SU-DHL-6 (cell line): ENCODE measurements at regions not wholly inside any gene's neighbourhood (a gene's known extent, or its start where the extent isn't known, plus 50 kb on each side); places are given as distances from the start of the nearest gene placed in this dataset.

ENCODE experiments used
- EZH2phosphoT487 ChIP-seq: fragments of 200-600 bp; sonication (generic), shearing (Covaris generic); conservative IDR thresholded peaks from 2 replicates; pipeline ENCODE4 v1.6.1; 2018; ENCODE audit warnings: mild to moderate bottlenecking, antibody characterized with exemption, low read length, moderate library complexity, mixed read lengths
- TF ChIP-seq, protein P1 (sequence below): fragments of 200-600 bp; sonication (generic); IDR thresholded peaks from one replicate; pipeline ENCODE4 v1.5.1; 2017; ENCODE audit warnings: antibody characterized with exemption, mild to moderate bottlenecking, low read length, moderate library complexity; ENCODE audit not compliant: insufficient read depth, poor library complexity, severe bottlenecking

DNA sequence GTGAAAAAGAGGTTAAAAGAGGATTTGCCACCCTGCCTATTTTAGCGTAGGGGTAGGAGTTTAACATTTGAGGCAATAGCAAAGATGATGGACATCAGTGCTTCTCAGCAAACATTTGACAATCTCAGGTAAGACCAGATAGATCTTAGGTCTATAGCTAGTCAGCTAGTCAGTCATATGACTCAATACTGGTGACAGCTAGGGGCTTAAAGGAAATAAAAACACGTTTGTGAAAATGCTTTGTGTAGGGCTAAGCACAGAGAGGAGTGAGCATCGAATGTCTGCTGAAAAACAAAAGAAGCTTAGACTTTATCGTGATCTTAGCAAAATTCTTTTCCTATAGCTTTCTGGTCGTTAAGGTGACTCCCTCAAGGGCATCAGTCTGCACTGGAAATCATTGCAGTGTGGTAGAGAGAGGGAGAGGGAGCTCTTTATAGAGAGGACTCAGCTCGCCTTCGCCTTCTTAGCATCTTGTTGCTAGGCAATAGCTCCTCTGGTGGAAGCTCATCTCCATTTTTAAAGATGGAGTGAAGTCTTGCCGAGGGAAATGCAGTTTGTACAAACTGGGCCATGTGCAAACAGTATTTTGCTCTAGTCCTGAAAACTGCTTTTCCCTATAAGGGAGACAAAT lies 62.8 kb upstream of the SLC38A11 start:
- TF ChIP-seq, protein P1, sequence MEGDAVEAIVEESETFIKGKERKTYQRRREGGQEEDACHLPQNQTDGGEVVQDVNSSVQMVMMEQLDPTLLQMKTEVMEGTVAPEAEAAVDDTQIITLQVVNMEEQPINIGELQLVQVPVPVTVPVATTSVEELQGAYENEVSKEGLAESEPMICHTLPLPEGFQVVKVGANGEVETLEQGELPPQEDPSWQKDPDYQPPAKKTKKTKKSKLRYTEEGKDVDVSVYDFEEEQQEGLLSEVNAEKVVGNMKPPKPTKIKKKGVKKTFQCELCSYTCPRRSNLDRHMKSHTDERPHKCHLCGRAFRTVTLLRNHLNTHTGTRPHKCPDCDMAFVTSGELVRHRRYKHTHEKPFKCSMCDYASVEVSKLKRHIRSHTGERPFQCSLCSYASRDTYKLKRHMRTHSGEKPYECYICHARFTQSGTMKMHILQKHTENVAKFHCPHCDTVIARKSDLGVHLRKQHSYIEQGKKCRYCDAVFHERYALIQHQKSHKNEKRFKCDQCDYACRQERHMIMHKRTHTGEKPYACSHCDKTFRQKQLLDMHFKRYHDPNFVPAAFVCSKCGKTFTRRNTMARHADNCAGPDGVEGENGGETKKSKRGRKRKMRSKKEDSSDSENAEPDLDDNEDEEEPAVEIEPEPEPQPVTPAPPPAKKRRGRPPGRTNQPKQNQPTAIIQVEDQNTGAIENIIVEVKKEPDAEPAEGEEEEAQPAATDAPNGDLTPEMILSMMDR: no peak
- no peak for TF ChIP-seq EZH2phosphoT487
